ENCODE measurements at regions not wholly inside any gene's neighbourhood (a gene's known extent, or its start where the extent isn't known, plus 50 kb on each side); places are given as distances from the start of the nearest gene placed in this dataset.
A peak's percentile ranks its signal among the peaks of the same experiment; 100 is the strongest.
"Not testable (repeated sequence)": the region's sequence is repeated elsewhere in the genome, so short reads cannot be mapped to it uniquely, and the experiment has no call there.

- no peak for DNase-seq
Observed at GRCh38 chr3:182644013-182644412, 149.3 kb upstream of the ATP11B start.

GRCh38 chr3:182644790-182645433, 148.4 kb upstream of the ATP11B start:
- DNase-seq, result no peak

GRCh38 chr3:182650568-182651128, 142.7 kb upstream of the ATP11B start:
- DNase-seq, result no peak

- no peak for DNase-seq
Observed at GRCh38 chr3:182651461-182651860, 141.8 kb upstream of the ATP11B start.

- DNase-seq, result not testable (repeated sequence)
Observed at GRCh38 chr3:182653065-182653464, 140.2 kb upstream of the ATP11B start.

GRCh38 chr3:182668541-182668940, 124.8 kb upstream of the ATP11B start:
- no peak for DNase-seq

GRCh38 chr3:182668974-182669373, 124.3 kb upstream of the ATP11B start:
- DNase-seq, result no peak

GRCh38 chr3:182671541-182671940, 121.8 kb upstream of the ATP11B start:
- DNase-seq, result peak; percentile 66

GRCh38 chr3:182671942-182672341, 121.4 kb upstream of the ATP11B start:
- peak; percentile 83 for DNase-seq

- DNase-seq, result no peak
Observed at GRCh38 chr3:182673336-182673735, 120.0 kb upstream of the ATP11B start.

- peak; percentile 41 for DNase-seq
Observed at GRCh38 chr3:182682263-182683241, 110.8 kb upstream of the ATP11B start.

GRCh38 chr3:182683453-182683852, 109.9 kb upstream of the ATP11B start:
- peak; percentile 61 for DNase-seq

GRCh38 chr3:182683858-182684257, 109.4 kb upstream of the ATP11B start:
- DNase-seq, result no peak

- no peak for DNase-seq
Observed at GRCh38 chr3:182686033-182686886, 107.0 kb upstream of the ATP11B start.

GRCh38 chr3:182690172-182690571, 103.1 kb upstream of the ATP11B start:
- DNase-seq, result no peak

- no peak for DNase-seq
Observed at GRCh38 chr3:182692021-182692420, 101.3 kb upstream of the ATP11B start.

- DNase-seq, result no peak
Observed at GRCh38 chr3:182692695-182693094, 100.6 kb upstream of the ATP11B start.

- no peak for DNase-seq
Observed at GRCh38 chr3:182693723-182694122, 99.6 kb upstream of the ATP11B start.

- no peak for DNase-seq
Observed at GRCh38 chr3:182696916-182697315, 96.4 kb upstream of the ATP11B start.

GRCh38 chr3:182697345-182697919, 95.9 kb upstream of the ATP11B start:
- no peak for DNase-seq

- DNase-seq, result no peak
Observed at GRCh38 chr3:182698078-182698477, 95.2 kb upstream of the ATP11B start.

- no peak for DNase-seq
Observed at GRCh38 chr3:182699550-182700170, 93.6 kb upstream of the ATP11B start.

Data from fibroblast of skin of abdomen (primary cell).